ENCODE measurements at regions not wholly inside any gene's neighbourhood (a gene's known extent, or its start where the extent isn't known, plus 50 kb on each side); places are given as distances from the start of the nearest gene placed in this dataset.

GRCh38 chr20:4491643-4492042 lies 194.6 kb upstream of the PRNP start:
- H3K4me3 ChIP-seq (ENCODE audit: low read length): no peak overlapping the region
- H3K27ac ChIP-seq (ENCODE audit: low read depth, low read length): no peak overlapping the region
- no peaks in the 10 kb centered on the region for H3K4me1 ChIP-seq (ENCODE audit: control insufficient read depth, insufficient read depth, low read length)
- no peaks in the 10 kb centered on the region for H3K36me3 ChIP-seq (ENCODE audit: control insufficient read depth, insufficient read depth, low read length)
- no peaks in the 10 kb centered on the region for H3K27me3 ChIP-seq (ENCODE audit: control insufficient read depth, insufficient read depth, low read length)
- no peak overlapping the region for H3K9ac ChIP-seq (ENCODE audit: low read length)

- Histone ChIP-seq H3K36me3 (ENCODE audit: control insufficient read depth, insufficient read depth, low read length) (no peaks in the 10 kb centered on the region), H3K27ac (ENCODE audit: low read depth, low read length) (no peak overlapping the region), H3K9ac (ENCODE audit: low read length) (no peak overlapping the region), H3K4me1 (ENCODE audit: control insufficient read depth, insufficient read depth, low read length) (no peaks in the 10 kb centered on the region), H3K27me3 (ENCODE audit: control insufficient read depth, insufficient read depth, low read length) (no peaks in the 10 kb centered on the region), H3K4me3 (ENCODE audit: low read length) (no peak overlapping the region)
Observed at GRCh38 chr20:4490606-4491280, 195.5 kb upstream of the PRNP start.

- no peak overlapping the region for H3K4me3 ChIP-seq (ENCODE audit: low read length)
- H3K4me1 ChIP-seq (ENCODE audit: control insufficient read depth, insufficient read depth, low read length): no peaks in the 10 kb centered on the region
- H3K27me3 ChIP-seq (ENCODE audit: control insufficient read depth, insufficient read depth, low read length): no peaks in the 10 kb centered on the region
- no peak overlapping the region for H3K27ac ChIP-seq (ENCODE audit: low read depth, low read length)
- H3K9ac ChIP-seq (ENCODE audit: low read length): no peak overlapping the region
- H3K36me3 ChIP-seq (ENCODE audit: control insufficient read depth, insufficient read depth, low read length): no peaks in the 10 kb centered on the region
Observed at GRCh38 chr20:4490045-4490444, 196.2 kb upstream of the PRNP start.

GRCh38 chr20:4488407-4489339 lies 197.6 kb upstream of the PRNP start:
- Histone ChIP-seq H3K4me3 (ENCODE audit: low read length) (no peak overlapping the region), H3K27me3 (ENCODE audit: control insufficient read depth, insufficient read depth, low read length) (no peaks in the 10 kb centered on the region), H3K36me3 (ENCODE audit: control insufficient read depth, insufficient read depth, low read length) (no peaks in the 10 kb centered on the region), H3K4me1 (ENCODE audit: control insufficient read depth, insufficient read depth, low read length) (no peaks in the 10 kb centered on the region), H3K27ac (ENCODE audit: low read depth, low read length) (no peak overlapping the region), H3K9ac (ENCODE audit: low read length) (no peak overlapping the region)

- no peaks in the 10 kb centered on the region for H3K4me1 ChIP-seq (ENCODE audit: control insufficient read depth, insufficient read depth, low read length)
- no peaks in the 10 kb centered on the region for H3K36me3 ChIP-seq (ENCODE audit: control insufficient read depth, insufficient read depth, low read length)
- no peaks in the 10 kb centered on the region for H3K27me3 ChIP-seq (ENCODE audit: control insufficient read depth, insufficient read depth, low read length)
- H3K27ac ChIP-seq (ENCODE audit: low read depth, low read length): no peak overlapping the region
- no peak overlapping the region for H3K9ac ChIP-seq (ENCODE audit: low read length)
- H3K4me3 ChIP-seq (ENCODE audit: low read length): no peak overlapping the region
Observed at GRCh38 chr20:4484379-4484997, 201.8 kb upstream of the PRNP start.

GRCh38 chr20:4483961-4484360 lies 202.3 kb upstream of the PRNP start:
- Histone ChIP-seq H3K4me1 (ENCODE audit: control insufficient read depth, insufficient read depth, low read length) (no peaks in the 10 kb centered on the region), H3K9ac (ENCODE audit: low read length) (no peak overlapping the region), H3K27ac (ENCODE audit: low read depth, low read length) (no peak overlapping the region), H3K4me3 (ENCODE audit: low read length) (no peak overlapping the region), H3K36me3 (ENCODE audit: control insufficient read depth, insufficient read depth, low read length) (no peaks in the 10 kb centered on the region), H3K27me3 (ENCODE audit: control insufficient read depth, insufficient read depth, low read length) (no peaks in the 10 kb centered on the region)

GRCh38 chr20:4483486-4483885 lies 202.8 kb upstream of the PRNP start:
- Histone ChIP-seq H3K27me3 (ENCODE audit: control insufficient read depth, insufficient read depth, low read length) (no peaks in the 10 kb centered on the region), H3K4me3 (ENCODE audit: low read length) (no peak overlapping the region), H3K36me3 (ENCODE audit: control insufficient read depth, insufficient read depth, low read length) (no peaks in the 10 kb centered on the region)

GRCh38 chr20:4480104-4480503 lies 206.2 kb upstream of the PRNP start:
- Histone ChIP-seq H3K4me1 (ENCODE audit: control insufficient read depth, insufficient read depth, low read length) (no peaks in the 10 kb centered on the region), H3K36me3 (ENCODE audit: control insufficient read depth, insufficient read depth, low read length) (no peaks in the 10 kb centered on the region), H3K27me3 (ENCODE audit: control insufficient read depth, insufficient read depth, low read length) (no peaks in the 10 kb centered on the region), H3K9ac (ENCODE audit: low read length) (no peak overlapping the region), H3K27ac (ENCODE audit: low read depth, low read length) (no peak overlapping the region), H3K4me3 (ENCODE audit: low read length) (no peak overlapping the region)

More at GRCh38 chr20:4483486-4483885, 202.8 kb upstream of the PRNP start:
- Histone ChIP-seq H3K27ac (ENCODE audit: low read depth, low read length) (no peak overlapping the region), H3K4me1 (ENCODE audit: control insufficient read depth, insufficient read depth, low read length) (no peaks in the 10 kb centered on the region), H3K9ac (ENCODE audit: low read length) (no peak overlapping the region)

GRCh38 chr20:4476903-4477500 lies 209.3 kb upstream of the PRNP start:
- H3K27ac ChIP-seq (ENCODE audit: low read depth, low read length): no peak overlapping the region
- H3K27me3 ChIP-seq (ENCODE audit: control insufficient read depth, insufficient read depth, low read length): no peaks in the 10 kb centered on the region
- no peaks in the 10 kb centered on the region for H3K36me3 ChIP-seq (ENCODE audit: control insufficient read depth, insufficient read depth, low read length)
- H3K4me3 ChIP-seq (ENCODE audit: low read length): no peak overlapping the region
- no peak overlapping the region for H3K9ac ChIP-seq (ENCODE audit: low read length)
- H3K4me1 ChIP-seq (ENCODE audit: control insufficient read depth, insufficient read depth, low read length): no peaks in the 10 kb centered on the region

- Histone ChIP-seq H3K36me3 (ENCODE audit: control insufficient read depth, insufficient read depth, low read length) (no peaks in the 10 kb centered on the region), H3K4me1 (ENCODE audit: control insufficient read depth, insufficient read depth, low read length) (no peaks in the 10 kb centered on the region)
Observed at GRCh38 chr20:4472906-4473305, 213.3 kb upstream of the PRNP start.

GRCh38 chr20:4471221-4471620 lies 215.0 kb upstream of the PRNP start:
- Histone ChIP-seq H3K4me1 (ENCODE audit: control insufficient read depth, insufficient read depth, low read length) (no peaks in the 10 kb centered on the region), H3K9ac (ENCODE audit: low read length) (no peak overlapping the region), H3K4me3 (ENCODE audit: low read length) (no peak overlapping the region), H3K27me3 (ENCODE audit: control insufficient read depth, insufficient read depth, low read length) (no peaks in the 10 kb centered on the region), H3K36me3 (ENCODE audit: control insufficient read depth, insufficient read depth, low read length) (no peaks in the 10 kb centered on the region), H3K27ac (ENCODE audit: low read depth, low read length) (no peak overlapping the region)

More at GRCh38 chr20:4472906-4473305, 213.3 kb upstream of the PRNP start:
- Histone ChIP-seq H3K9ac (ENCODE audit: low read length) (no peak overlapping the region), H3K27me3 (ENCODE audit: control insufficient read depth, insufficient read depth, low read length) (no peaks in the 10 kb centered on the region), H3K27ac (ENCODE audit: low read depth, low read length) (no peak overlapping the region), H3K4me3 (ENCODE audit: low read length) (no peak overlapping the region)

GRCh38 chr20:4470375-4470774 lies 215.9 kb upstream of the PRNP start:
- Histone ChIP-seq H3K4me1 (ENCODE audit: control insufficient read depth, insufficient read depth, low read length) (no peaks in the 10 kb centered on the region), H3K27ac (ENCODE audit: low read depth, low read length) (no peak overlapping the region), H3K4me3 (ENCODE audit: low read length) (no peak overlapping the region), H3K27me3 (ENCODE audit: control insufficient read depth, insufficient read depth, low read length) (no peaks in the 10 kb centered on the region), H3K9ac (ENCODE audit: low read length) (no peak overlapping the region), H3K36me3 (ENCODE audit: control insufficient read depth, insufficient read depth, low read length) (no peaks in the 10 kb centered on the region)
